BLaER1 (cell line): ENCODE measurements at regions not wholly inside any gene's neighbourhood (a gene's known extent, or its start where the extent isn't known, plus 50 kb on each side); places are given as distances from the start of the nearest gene placed in this dataset.

ENCODE experiments used
- H3K27ac ChIP-seq: shearing (Covaris generic); formaldehyde crosslinking; 2 replicates; pipeline ENCODE4 v1.8.1; 2022
- H3K27me3 ChIP-seq: shearing (Covaris generic); formaldehyde crosslinking; 2 replicates; pipeline ENCODE4 v1.8.1; 2022
- H3K36me3 ChIP-seq: shearing (Covaris generic); formaldehyde crosslinking; 2 replicates; pipeline ENCODE4 v1.8.1; 2022
- H3K4me1 ChIP-seq: shearing (Covaris generic); formaldehyde crosslinking; 2 replicates; pipeline ENCODE4 v1.8.1; 2022
- H3K4me2 ChIP-seq: shearing (Covaris generic); formaldehyde crosslinking; 2 replicates; pipeline ENCODE4 v1.8.1; 2022
- H3K4me3 ChIP-seq: shearing (Covaris generic); formaldehyde crosslinking; 2 replicates; pipeline ENCODE4 v1.8.1; 2022
- H3K9ac ChIP-seq: shearing (Covaris generic); formaldehyde crosslinking; 2 replicates; pipeline ENCODE4 v1.8.1; 2022
- H3K9me3 ChIP-seq: shearing (Covaris generic); formaldehyde crosslinking; 2 replicates; pipeline ENCODE4 v1.8.1; 2022
- H4K20me1 ChIP-seq: shearing (Covaris generic); formaldehyde crosslinking; 2 replicates; pipeline ENCODE4 v1.8.1; 2022
- Cebpa-rat ChIP-seq: shearing (Covaris generic); IDR thresholded peaks from 2 replicates; pipeline ENCODE4 v1.8.1; 2022

GRCh38 chr22:47423861-47424820 is 661.7 kb downstream of the TBC1D22A start:
- no peak for TF ChIP-seq Cebpa-rat
- Histone ChIP-seq H3K9ac (no peak overlapping the region), H3K4me3 (no peak overlapping the region), H3K9me3 (no peaks in the 10 kb centered on the region), H3K27me3 (no peaks in the 10 kb centered on the region), H3K4me2 (no peak overlapping the region), H4K20me1 (no peaks in the 10 kb centered on the region), H3K36me3 (no peaks in the 10 kb centered on the region), H3K27ac (no peak overlapping the region), H3K4me1 (no peaks in the 10 kb centered on the region)

GRCh38 chr22:47423266-47423665 is 660.8 kb downstream of the TBC1D22A start:
- Histone ChIP-seq H3K9me3 (no peaks in the 10 kb centered on the region), H4K20me1 (no peaks in the 10 kb centered on the region), H3K9ac (no peak overlapping the region), H3K4me2 (no peak overlapping the region), H3K4me1 (no peaks in the 10 kb centered on the region), H3K4me3 (no peak overlapping the region), H3K27ac (no peak overlapping the region), H3K36me3 (no peaks in the 10 kb centered on the region), H3K27me3 (no peaks in the 10 kb centered on the region)
- TF ChIP-seq Cebpa-rat, result no peak

- no peak overlapping the region for H3K9ac ChIP-seq
- H3K4me2 ChIP-seq, result no peak overlapping the region
- no peaks in the 10 kb centered on the region for H3K36me3 ChIP-seq
- no peaks in the 10 kb centered on the region for H3K27me3 ChIP-seq
- H3K4me3 ChIP-seq, result no peak overlapping the region
- TF ChIP-seq Cebpa-rat, result no peak
- H4K20me1 ChIP-seq, result no peaks in the 10 kb centered on the region
- H3K4me1 ChIP-seq, result no peaks in the 10 kb centered on the region
- H3K27ac ChIP-seq, result no peak overlapping the region
- H3K9me3 ChIP-seq, result no peaks in the 10 kb centered on the region
Observed at GRCh38 chr22:47422736-47423135, 660.3 kb downstream of the TBC1D22A start.

GRCh38 chr22:47421846-47422245 is 659.4 kb downstream of the TBC1D22A start:
- Histone ChIP-seq H4K20me1 (no peaks in the 10 kb centered on the region), H3K36me3 (no peaks in the 10 kb centered on the region), H3K4me2 (no peak overlapping the region), H3K4me1 (no peaks in the 10 kb centered on the region), H3K27ac (no peak overlapping the region), H3K9ac (no peak overlapping the region), H3K4me3 (no peak overlapping the region), H3K27me3 (no peaks in the 10 kb centered on the region), H3K9me3 (no peaks in the 10 kb centered on the region)
- no peak for TF ChIP-seq Cebpa-rat

GRCh38 chr22:47420211-47420610 is 657.8 kb downstream of the TBC1D22A start:
- Histone ChIP-seq H3K9me3 (no peaks in the 10 kb centered on the region), H3K27me3 (no peaks in the 10 kb centered on the region), H3K9ac (no peak overlapping the region), H3K4me3 (no peak overlapping the region), H3K36me3 (no peaks in the 10 kb centered on the region), H3K4me2 (no peak overlapping the region), H3K27ac (no peak overlapping the region), H3K4me1 (no peaks in the 10 kb centered on the region), H4K20me1 (no peaks in the 10 kb centered on the region)
- TF ChIP-seq Cebpa-rat, result no peak

GRCh38 chr22:47419239-47419638 is 656.8 kb downstream of the TBC1D22A start:
- Histone ChIP-seq H3K36me3 (no peaks in the 10 kb centered on the region), H3K9me3 (no peaks in the 10 kb centered on the region), H3K27ac (no peak overlapping the region), H3K4me3 (no peak overlapping the region), H3K27me3 (no peaks in the 10 kb centered on the region), H3K9ac (no peak overlapping the region), H4K20me1 (no peaks in the 10 kb centered on the region), H3K4me2 (no peak overlapping the region), H3K4me1 (no peaks in the 10 kb centered on the region)
- TF ChIP-seq Cebpa-rat, result no peak

GRCh38 chr22:47417699-47418098 is 655.2 kb downstream of the TBC1D22A start:
- Histone ChIP-seq H3K27me3 (no peaks in the 10 kb centered on the region), H3K36me3 (no peaks in the 10 kb centered on the region), H3K4me2 (no peak overlapping the region), H3K27ac (no peak overlapping the region), H3K9ac (no peak overlapping the region), H3K4me1 (no peaks in the 10 kb centered on the region), H3K4me3 (no peak overlapping the region), H4K20me1 (no peaks in the 10 kb centered on the region), H3K9me3 (no peaks in the 10 kb centered on the region)
- TF ChIP-seq Cebpa-rat, result no peak

- TF ChIP-seq Cebpa-rat, result no peak
- H3K27me3 ChIP-seq, result no peaks in the 10 kb centered on the region
- H4K20me1 ChIP-seq, result no peaks in the 10 kb centered on the region
- no peak overlapping the region for H3K9ac ChIP-seq
- H3K4me1 ChIP-seq, result peaks cover 7% of the 10 kb centered on the region
- H3K36me3 ChIP-seq, result no peaks in the 10 kb centered on the region
- H3K9me3 ChIP-seq, result no peaks in the 10 kb centered on the region
- no peak overlapping the region for H3K4me3 ChIP-seq
- no peak overlapping the region for H3K4me2 ChIP-seq
- H3K27ac ChIP-seq, result no peak overlapping the region
Observed at GRCh38 chr22:47411006-47411405, 648.6 kb downstream of the TBC1D22A start.

GRCh38 chr22:47409539-47410275 is 647.3 kb downstream of the TBC1D22A start:
- H3K4me3 ChIP-seq, result no peak overlapping the region
- no peaks in the 10 kb centered on the region for H3K36me3 ChIP-seq
- no peaks in the 10 kb centered on the region for H3K27me3 ChIP-seq
- H4K20me1 ChIP-seq, result no peaks in the 10 kb centered on the region
- no peak overlapping the region for H3K27ac ChIP-seq
- H3K4me2 ChIP-seq, result no peak overlapping the region
- peaks cover 7% of the 10 kb centered on the region for H3K4me1 ChIP-seq
- no peak for TF ChIP-seq Cebpa-rat
- no peak overlapping the region for H3K9ac ChIP-seq
- no peaks in the 10 kb centered on the region for H3K9me3 ChIP-seq

GRCh38 chr22:47408409-47408808 is 646.0 kb downstream of the TBC1D22A start:
- no peaks in the 10 kb centered on the region for H3K9me3 ChIP-seq
- no peak overlapping the region for H3K27ac ChIP-seq
- no peak for TF ChIP-seq Cebpa-rat
- H4K20me1 ChIP-seq, result no peaks in the 10 kb centered on the region
- H3K4me1 ChIP-seq, result peaks cover 12% of the 10 kb centered on the region
- H3K9ac ChIP-seq, result no peak overlapping the region
- no peak overlapping the region for H3K4me3 ChIP-seq
- no peak overlapping the region for H3K4me2 ChIP-seq
- no peaks in the 10 kb centered on the region for H3K36me3 ChIP-seq
- H3K27me3 ChIP-seq, result no peaks in the 10 kb centered on the region
